Esophagus mucosa (tissue), 1 donor: ENCODE measurements at regions not wholly inside any gene's neighbourhood (a gene's known extent, or its start where the extent isn't known, plus 50 kb on each side); places are given as distances from the start of the nearest gene placed in this dataset.

Source experiments
- ATAC-seq: fragments of 200-7000 bp; cut with Tn5 transposase; one replicate; pipeline ENCODE4 v1.9.1; 2020
- donor health status: DM: yes; HTN: yes; CAD: no.

DNA sequence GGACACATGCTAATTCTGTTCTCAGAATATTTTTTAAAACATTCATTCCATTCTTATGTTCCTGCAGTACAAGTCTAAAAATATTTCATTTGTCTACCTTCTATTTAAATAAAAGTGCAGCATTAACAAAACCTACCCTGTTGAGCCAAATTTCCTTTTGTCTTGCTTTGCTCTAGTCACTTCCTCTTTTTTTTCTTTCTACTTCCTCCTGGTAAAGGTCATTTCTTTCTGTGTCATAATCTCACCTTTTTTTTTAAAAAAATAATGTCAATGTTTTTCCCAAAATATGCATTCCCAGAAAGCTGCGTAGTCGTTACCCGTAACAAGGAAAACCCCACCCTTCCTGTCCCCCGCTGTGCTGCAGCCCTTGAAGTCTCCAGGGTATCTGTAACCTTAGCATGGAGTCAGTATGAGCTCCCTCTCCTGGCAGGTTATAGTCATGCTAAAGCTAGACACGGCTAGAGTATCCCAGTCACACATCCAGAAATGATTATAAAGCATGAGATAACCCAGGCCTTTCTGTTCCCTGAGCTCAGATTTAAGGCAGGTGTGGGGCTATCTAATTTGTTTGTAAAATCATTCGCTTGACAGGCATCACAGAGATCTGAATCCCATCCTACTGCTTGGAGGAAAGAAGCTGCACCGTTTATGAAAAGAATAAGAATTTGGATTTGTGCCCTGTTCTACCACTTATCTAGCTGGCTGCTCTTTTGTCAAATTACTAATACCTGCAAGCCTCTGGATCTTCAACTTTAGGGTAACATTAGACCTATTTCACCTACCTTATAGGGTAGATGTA lies 51.1 kb upstream of the EED start:
- peak; percentile 96 for ATAC-seq

DNA sequence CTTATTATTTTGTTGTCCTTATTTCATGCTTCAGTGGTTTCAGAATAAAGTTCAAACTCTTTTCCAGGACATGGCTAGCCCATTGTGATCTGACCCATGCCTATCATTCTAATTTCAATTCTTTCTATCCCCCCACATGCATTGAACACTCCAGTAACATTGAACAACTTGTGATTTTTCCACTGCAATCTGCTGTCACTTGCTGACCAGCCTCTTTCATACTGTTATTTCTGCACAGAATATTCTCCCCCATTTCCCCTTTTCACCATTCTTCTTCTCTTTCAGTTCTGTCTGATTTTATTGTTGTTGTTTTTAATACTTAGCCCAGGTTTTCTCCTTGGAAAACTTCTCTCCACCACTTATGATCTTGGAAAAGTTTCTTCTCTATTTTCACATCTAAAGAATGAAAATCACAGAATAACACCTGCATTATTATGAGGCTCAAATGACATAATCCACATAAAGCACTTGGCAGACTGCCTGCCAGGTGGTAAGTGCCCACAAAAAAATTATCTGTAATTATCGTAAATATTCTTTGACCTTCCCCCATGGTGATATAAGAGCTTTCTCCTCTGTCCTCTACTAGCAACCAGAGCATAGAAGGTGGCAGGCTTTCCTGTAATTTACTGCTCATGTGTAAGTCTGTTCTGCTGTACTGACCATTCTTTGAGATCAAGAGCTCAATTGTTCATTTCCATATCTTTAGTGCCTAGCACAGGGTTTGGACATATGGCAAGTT lies 51.9 kb upstream of the EED start:
- ATAC-seq: no peak

GRCh38 chr11:86191874-86192273 lies 52.7 kb upstream of the EED start:
- ATAC-seq: no peak

- no peak for ATAC-seq
Observed at GRCh38 chr11:86187027-86187426, 57.5 kb upstream of the EED start.

- no peak for ATAC-seq
Observed at GRCh38 chr11:86186386-86186785, 58.2 kb upstream of the EED start.

- ATAC-seq: no peak
Observed at GRCh38 chr11:86185381-86185750, 59.2 kb upstream of the EED start.

- no peak for ATAC-seq
Observed at GRCh38 chr11:86184728-86185380, 59.7 kb upstream of the EED start.

DNA sequence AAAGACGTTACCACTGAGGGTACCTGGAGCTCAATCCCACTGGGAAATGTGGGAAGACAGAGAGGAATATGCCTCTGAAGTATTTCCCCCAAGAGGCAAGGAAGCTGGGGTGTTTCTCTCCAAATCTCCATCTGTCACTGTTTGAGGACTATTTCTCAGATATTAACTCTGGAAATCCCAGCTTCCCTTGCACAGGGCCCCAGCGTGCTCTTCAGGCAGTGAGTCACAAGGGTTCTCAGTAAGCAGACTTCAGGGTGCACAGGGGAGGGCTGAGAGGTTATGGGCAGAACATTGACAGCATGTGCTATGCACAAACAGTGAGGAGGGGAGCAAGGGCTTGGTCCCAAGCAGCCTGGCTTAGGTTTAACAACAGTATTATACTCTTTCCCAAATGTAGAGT lies 60.9 kb upstream of the EED start:
- ATAC-seq: peak; percentile 46

DNA sequence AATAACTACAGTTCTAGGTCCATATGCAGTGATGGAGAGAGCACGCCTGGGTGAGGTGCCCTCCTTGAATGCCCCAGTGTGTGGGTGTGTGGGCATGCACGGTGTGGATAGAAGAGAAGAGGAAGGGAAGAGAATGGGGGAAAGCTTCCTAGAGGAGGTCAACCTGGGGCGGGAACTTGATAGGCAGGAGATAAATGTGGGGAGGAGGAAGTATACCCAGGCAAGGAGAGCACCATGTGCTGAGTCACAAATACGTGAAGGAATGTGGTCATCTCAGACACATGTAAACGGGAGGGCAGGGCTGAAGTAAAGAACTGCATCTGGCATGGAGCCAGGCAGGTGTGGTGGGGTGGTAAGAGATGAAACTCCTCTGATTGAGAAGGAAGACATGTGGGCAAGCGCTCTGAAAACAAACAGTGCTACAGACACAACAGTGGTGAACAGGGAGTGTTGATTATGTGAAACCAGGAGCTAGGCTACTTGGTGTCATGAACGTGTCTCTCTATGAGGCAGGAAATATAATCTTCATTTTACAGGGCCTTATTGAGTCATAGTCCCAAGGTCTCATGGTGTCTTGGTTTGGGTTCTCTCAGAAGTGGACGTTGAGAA lies 61.5 kb upstream of the EED start:
- ATAC-seq: peak; percentile 92

DNA sequence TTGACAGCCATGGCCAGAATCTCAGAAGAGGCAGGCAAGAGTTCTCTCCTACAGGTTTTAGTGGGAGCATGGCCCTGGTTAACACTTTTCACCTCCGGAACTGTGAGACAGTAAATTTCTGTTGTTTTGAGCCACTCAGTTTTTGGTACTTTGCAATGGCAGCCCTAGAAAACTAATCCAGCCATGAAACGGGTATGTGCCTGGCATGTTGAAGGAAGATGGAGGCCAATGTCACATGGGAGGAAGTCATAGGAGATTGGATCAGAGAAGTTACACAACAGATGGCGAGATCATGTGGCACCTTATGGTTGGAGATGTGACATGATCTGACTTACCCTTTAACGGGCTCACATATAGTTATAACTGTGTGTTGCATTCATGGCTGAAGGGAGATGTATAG lies 63.2 kb upstream of the EED start:
- ATAC-seq: no peak

- ATAC-seq: no peak
Observed at GRCh38 chr11:86180851-86181250, 63.7 kb upstream of the EED start.

DNA sequence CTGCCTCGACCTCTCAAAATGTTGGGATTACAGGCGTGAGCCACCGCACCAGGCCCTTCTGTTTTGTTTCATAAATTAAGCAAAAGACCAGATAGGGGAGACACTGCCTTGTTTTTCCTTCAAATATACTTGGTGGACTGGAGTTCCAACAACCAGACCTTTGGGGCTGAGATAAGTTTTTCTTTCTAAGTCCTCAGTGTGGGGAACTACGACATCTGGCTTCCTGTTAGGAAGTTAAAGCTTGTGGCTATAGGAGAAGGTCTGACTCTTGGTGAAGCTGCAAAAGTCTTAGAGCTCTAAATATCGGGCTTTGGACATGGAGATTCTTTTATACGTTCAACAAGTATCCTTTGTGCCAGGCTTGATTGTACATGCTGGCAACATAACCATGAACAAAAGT lies 64.1 kb upstream of the EED start:
- ATAC-seq: no peak

- no peak for ATAC-seq
Observed at GRCh38 chr11:86179646-86180064, 64.9 kb upstream of the EED start.

DNA sequence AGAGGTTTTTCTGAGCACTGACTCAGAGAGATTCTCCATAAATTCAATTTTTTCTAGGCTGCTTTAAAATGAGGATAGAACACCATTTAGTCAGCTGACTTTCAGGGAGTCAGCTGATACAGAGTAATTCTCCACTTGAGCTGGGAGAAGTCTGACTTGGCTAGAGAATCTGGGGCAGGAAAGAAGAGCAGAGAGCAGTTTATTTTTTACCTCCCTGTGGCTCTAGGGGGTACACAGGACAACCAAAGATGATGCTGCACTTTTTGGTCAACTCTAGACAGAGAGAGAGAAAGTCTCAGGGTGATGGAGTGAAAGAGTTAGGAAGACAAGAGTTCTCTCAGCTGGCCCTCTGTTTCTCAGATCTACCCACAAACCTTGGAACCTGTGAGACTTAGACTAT lies 67.3 kb upstream of the EED start:
- ATAC-seq: no peak

DNA sequence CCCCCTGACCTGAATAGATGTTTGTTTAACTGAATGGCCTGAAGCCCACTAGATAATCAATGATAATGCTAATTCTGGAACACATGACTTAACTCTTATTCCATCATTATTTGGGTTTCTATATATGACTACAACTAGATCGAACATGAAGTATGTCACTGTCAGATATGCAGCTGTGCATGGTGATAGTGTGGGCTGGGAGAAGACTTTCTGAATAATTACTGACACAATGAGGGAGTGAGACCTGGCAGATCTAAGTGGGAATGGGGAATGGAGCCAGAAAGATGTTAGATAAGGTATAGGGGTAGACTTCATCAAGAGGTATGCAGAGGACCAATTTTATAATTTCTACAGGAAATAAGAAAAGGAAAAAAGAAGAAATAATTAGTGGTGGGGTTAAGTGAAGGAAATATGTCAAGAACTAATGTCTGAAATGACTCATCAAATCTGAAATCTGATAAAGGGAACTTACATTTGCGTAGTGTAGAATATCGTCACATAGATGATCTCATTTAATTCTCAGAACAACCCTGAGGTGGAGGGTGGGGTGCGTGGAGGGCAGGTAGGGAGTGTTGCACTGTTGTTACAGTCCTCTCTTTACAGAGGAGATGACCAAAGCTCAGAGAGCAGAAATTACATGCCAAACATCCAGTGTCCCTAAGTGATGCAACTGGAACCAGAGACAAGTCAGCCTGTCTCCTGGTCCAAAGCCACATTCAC lies 68.2 kb upstream of the EED start:
- ATAC-seq: peak; percentile 31

DNA sequence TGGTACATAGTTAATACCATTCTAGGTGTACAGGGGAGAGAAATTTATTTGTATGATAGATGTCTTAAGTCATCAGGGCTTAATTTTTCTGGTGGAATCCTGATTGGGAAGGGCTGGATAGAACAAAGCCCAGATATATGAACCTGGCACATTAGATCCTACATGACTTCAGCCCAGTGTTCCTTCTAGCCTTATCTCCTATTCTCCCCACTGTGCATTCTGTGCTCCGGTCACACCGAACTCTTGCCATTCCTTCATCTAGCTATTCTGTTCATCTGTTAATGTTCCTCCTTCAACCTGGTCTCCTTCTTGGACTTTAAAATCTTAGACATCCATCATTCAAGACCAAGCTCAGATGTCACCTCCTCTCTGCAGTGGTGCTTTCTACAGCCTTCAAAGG lies 68.9 kb upstream of the EED start:
- ATAC-seq: no peak

DNA sequence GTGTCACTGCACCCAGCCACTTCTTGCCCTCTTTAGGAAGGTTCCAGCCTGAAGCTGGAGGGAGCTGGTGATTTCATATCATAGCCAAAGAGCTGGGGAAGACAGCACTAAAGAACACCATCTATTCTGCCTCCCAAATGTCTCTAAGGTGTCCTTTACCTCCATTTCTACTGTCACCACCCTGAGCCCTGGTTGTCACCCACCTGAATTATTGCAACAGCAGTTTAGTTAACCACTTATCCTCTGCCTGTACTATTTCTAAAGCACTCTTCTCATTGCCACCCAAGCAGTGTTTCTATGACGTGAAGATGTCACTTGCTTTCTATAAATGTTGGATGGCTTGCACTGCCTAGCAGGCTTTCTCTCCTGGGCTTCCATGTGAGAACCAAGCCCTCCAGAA lies 69.4 kb upstream of the EED start:
- no peak for ATAC-seq

DNA sequence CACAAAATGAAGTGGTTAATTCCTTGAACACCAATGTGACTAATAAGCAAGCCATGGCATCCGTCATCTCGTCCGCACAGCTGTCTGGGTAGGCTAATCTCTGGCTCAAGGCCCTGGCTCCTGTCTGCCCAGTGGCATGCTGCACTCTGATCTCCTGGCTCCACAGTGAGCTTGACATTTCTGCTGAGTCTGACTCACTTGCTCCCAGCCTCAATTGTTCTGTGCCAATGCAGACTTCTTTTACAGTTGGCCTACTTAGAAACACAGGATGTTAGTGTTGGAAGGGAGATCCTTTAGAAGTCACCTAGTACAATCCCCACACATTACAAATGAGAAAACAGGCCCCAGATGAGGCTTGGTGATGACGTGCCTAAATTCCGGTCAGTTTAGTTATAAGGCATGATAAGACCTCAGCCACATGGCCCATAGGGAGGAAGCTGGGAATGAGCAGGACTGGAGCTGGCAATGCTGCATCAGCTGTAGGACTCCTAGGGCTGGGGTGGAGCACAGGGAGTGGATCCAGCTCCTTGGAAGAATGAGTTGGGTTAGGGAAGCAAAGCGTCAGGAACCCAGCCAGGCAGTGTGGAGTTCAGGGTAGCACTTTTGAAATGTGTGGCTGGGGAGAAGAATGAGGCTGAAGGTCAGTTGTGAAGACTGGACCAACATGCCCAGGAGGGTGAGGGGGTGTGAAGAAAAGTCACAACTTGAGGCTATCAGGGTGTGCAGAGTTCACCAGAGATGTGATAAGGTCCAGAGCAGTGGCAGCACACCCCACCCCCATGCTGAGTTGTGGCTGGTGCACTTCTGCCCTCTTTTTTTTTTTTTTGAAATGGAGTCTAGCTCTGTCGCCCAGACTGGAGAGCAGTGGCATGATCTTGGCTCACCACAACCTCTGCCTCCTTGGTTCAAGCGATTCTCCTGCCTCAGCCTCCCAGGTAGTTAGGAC lies 70.2 kb upstream of the EED start:
- ATAC-seq: peak; percentile 97

DNA sequence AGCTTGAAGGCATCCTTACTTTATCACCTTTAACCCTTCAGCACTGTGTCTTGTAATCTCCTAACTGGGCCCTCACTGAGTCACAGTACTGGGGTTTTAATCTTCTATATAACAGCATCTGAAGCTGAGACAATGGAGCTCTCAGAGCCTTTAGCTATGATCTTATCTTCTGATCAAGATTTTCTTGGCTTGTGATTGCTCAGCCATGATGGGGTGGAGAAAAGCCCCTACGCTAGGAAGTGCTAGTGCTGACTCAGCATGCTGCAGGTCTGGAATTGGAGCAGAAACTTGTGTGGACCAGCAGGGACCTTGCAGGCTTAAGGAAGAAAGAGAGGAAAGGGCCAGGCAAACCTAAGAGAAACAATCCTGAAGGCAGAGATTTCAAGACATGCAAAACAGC lies 71.7 kb upstream of the EED start:
- no peak for ATAC-seq

- no peak for ATAC-seq
Observed at GRCh38 chr11:86171627-86172026, 72.9 kb upstream of the EED start.

DNA sequence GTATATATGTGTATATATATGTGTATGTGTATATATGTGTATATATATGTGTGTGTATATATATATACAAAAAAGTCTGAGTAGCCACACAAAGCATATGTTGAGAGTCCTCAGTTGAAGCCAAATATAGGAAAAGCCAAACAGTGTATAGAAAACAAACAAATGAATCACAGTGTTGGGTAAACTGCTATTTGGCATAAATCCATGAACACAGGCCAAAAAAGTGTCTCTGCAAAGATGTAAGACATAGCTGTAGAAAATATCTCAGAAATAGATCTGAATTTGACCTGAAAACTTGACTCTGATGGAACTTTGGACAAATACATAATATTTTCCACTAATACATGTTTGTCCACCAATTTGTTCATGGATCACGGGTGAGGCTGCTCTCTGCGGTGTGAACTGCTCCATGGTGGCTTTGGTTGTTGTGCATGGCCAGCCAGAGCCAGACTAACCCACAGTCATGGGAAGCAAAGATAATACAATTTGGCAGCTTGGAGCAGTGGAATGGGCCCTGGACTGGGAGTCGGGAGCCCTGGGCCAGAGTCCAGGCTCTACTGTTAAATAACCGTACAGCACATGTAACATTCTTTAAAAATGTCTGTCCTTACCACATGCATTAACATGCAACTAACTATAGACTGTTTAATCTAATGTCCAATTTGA lies 76.9 kb upstream of the EED start:
- ATAC-seq: no peak
